Keratinocyte (primary cell): ENCODE measurements at regions not wholly inside any gene's neighbourhood (a gene's known extent, or its start where the extent isn't known, plus 50 kb on each side); places are given as distances from the start of the nearest gene placed in this dataset.

Experiments
- CTCF ChIP-seq, 3 experiments: IDR thresholded peaks in 1 of 3; conservative IDR thresholded peaks in 1 of 3; optimal IDR thresholded peaks in 1 of 3; 2 replicates in 2 of 3; 3 replicates in 1 of 3; pipeline versions ENCODE3 to v1.5.1; 2011; ENCODE audit warnings: low read length in 3 of 3, mild to moderate bottlenecking in 3 of 3, moderate library complexity in 2 of 3, control low read depth in 1 of 3, inconsistent platforms in 1 of 3; ENCODE audit not compliant: insufficient read depth in 2 of 3; ENCODE audit errors: extremely low read depth in 1 of 3
- EZH2 ChIP-seq: IDR thresholded peaks from one replicate; pipeline ENCODE4 v1.6.1; 2012; ENCODE audit warnings: inconsistent platforms, mild to moderate bottlenecking, low read length, moderate library complexity

- TF ChIP-seq CTCF (optimal IDR thresholded peaks at IDR 0.05 in 1 of 3, IDR thresholded peaks at IDR 0.05 in 1 of 3, conservative IDR thresholded peaks at IDR 0.05 in 1 of 3; ENCODE audit: extremely low read depth in 1 of 3, insufficient read depth in 2 of 3, low read length in 3 of 3) (no peak), EZH2 (no peak)
These were observed 192.4 kb upstream of the AGAP1 start for GRCh38 chr2:235301202-235302076.
